ENCODE measurements at regions not wholly inside any gene's neighbourhood (a gene's known extent, or its start where the extent isn't known, plus 50 kb on each side); places are given as distances from the start of the nearest gene placed in this dataset.

GRCh38 chr16:7037495-7037894 lies 295.1 kb upstream of the RBFOX1 start:
- in situ Hi-C loops (cut with HindIII; ENCODE audit: low sequenced_read_pairs): no loop called here
- DNase-seq (ENCODE audit: low spot score): no peak

DNA sequence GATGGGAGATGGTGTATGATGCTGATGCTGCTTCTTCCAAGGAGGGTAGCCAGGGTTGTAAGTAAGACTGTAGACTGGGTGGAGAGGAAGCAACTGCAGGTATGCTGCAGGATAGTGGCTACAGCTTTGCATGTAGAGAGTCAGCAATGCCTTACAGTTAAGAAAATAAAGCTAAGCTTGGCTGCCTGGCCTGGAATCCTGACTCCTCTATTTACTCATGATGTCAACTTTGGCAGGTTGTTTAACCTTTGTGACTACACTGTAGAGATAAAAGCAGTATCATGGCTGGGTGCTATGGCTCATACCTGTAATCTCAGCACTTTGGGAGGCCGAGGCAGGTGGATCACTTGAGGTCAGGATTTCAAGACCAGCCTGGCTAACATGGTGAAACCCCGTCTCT lies 301.6 kb upstream of the RBFOX1 start:
- in situ Hi-C loops (cut with HindIII; ENCODE audit: low sequenced_read_pairs): no loop called here
- no peak for DNase-seq (ENCODE audit: low spot score)

DNA sequence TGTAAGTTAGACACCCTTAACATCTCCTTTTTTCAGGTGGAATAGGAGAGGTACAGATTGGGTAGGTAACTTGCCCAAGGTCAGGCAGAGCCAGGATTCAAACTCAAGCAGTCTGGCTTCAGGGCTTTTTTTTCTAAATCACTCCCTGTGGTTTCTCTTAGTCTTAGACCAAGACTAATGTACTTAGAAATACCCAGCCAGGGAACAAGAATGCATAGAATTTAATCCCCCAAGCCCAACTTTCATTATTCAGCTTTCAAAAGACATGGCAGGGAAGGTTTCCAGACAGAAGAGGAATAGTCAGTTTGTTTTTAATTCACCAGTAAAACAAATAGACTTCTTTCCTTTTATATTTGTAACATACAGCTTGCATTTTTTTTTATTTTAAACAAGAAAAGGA lies 305.2 kb upstream of the RBFOX1 start:
- in situ Hi-C loops (cut with HindIII; ENCODE audit: low sequenced_read_pairs): no loop called here
- no peak for DNase-seq (ENCODE audit: low spot score)

DNA sequence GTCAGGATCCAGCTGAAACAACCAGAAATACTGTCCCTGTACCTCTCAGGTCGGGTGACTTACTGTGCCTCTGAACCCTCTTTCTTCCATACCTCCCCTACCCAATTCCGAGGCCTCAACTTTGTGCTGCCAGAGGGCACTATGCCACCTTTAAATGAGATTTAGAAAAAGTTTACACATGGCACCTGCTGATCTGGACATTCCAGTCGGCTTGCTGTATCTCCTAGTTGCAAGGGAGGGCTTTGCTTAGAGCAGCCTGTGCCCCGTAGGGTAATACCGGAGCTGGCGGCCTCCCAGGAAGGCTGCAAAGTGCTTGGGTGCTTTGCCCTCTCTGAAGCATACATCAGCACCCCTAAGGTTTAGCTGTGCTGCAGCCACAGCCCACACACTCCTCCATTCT lies 306.0 kb upstream of the RBFOX1 start:
- in situ Hi-C loops (cut with HindIII; ENCODE audit: low sequenced_read_pairs): no loop called here
- no peak for DNase-seq (ENCODE audit: low spot score)

DNA sequence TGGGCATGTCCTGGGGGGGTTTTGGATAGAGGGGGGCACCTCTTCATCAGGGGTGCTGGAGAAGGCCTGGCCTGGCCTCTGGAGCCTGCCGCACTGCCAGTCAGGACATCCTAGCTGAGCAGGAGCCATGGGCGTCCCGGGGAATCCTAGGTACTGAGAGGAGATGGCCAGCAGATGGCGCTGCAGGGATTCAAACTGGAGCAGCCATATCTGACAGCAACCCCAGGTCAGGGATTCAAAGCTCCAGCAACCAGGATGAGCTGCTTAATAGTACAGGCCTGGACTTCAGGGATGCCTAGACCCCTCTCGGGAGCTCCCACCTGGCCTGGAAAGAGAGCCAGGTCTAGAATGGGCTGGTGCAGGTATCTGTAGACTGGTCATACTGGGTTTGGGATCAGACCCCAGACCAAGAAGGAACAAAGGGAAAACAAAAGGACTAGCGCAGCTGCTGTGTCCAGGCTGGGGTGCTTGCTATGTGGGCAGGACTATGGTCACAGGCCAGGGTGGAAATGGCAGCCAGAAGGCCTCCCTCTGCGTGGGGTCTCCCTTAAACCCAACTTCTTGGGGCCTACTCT lies 306.9 kb upstream of the RBFOX1 start:
- in situ Hi-C loops (cut with HindIII; ENCODE audit: low sequenced_read_pairs): no loop called here
- DNase-seq (ENCODE audit: low spot score): peak; percentile 88

DNA sequence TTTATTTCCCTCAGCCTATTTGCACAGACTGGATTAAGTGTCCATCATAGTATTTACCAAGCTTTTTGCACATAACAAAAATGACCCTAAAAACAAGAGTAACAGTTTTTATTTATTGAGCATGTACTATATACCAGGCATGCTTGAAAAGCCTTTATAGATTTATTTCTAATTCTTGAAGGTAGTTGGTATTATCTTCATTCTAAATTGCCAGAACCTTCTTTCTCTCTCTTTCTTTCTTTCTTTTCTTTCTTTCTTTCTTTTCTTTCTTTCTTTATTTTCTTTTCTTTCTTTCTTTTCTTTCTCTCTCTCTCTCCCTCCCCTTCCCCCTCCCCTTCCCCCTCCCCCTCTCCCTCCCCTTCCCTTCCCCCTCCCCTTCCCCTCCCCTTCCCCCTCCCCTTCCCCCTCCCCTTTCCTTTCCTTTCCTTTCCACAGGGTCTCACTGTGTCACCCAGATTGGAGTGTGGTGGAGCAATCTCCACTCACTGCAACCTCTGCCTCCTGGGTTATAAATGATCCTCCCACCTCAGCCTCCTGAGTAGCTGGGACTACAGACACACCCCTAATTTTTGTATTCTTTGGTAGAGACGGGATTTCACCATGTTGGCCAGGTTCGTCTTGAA lies 310.9 kb upstream of the RBFOX1 start:
- in situ Hi-C loops (cut with HindIII; ENCODE audit: low sequenced_read_pairs): no loop called here
- no peak for DNase-seq (ENCODE audit: low spot score)

- peak; percentile 46 for DNase-seq (ENCODE audit: low spot score)
- in situ Hi-C loops (cut with HindIII; ENCODE audit: low sequenced_read_pairs): no loop called here
Measured at GRCh38 chr16:7017006-7017662, 315.5 kb upstream of the RBFOX1 start.

DNA sequence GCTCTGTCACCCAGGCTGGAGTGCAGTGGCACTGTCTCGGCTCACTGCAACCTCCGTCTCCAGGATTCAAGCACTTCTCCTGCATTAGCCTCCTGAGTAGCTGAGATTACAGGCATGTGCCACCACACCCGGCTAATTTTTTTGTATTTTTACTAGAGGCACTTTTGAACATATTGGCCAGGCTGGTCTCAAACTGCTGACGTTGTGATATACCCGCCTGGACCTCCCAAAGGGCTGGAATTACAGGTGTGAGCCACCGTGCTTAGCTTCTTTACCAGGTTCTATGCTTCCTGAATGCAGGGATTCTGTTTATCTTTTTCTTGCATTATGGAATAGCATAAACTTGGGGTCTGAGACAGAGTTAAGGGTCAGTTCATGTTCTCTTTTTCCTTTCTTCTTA lies 317.9 kb upstream of the RBFOX1 start:
- DNase-seq (ENCODE audit: low spot score): no peak
- in situ Hi-C loops (cut with HindIII; ENCODE audit: low sequenced_read_pairs): no loop called here

DNA sequence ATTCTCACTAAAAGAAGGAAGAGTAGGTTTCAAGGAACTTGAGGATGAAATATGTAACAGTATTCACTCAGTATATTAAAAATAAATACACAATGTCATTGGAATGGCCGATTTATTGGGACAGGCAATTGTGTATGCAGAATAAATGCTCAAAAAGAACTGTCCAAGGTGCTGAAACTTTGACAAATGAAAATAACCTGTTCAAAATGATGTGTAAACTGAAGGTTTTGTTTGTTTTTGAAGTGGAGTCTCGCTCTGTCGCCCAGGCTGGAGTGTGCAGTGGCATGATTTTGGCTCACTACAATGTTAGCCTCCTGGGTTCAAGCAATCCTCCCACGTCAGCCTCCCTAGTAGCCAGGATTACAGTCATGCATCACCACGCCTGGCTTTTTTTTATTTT lies 318.7 kb upstream of the RBFOX1 start:
- DNase-seq (ENCODE audit: low spot score): no peak
- in situ Hi-C loops (cut with HindIII; ENCODE audit: low sequenced_read_pairs): no loop called here

DNA sequence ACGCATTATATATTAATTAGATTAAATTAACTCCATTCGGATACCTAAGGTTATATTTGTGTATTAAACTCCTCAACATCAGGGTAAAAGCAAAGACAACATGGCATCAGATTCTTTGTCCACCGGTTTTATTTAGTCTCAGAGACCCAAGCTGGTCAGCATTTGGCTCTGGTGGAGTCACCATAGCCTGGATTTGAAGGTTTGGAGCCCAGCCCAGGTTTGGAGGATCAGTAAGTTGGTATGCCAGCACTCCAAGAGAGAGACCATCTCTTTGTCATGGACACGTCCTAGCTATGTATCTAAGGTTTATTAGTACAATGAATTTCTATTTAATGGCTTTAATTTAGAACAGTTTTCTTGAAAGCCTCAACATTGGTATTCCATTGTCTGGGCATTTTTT lies 328.4 kb upstream of the RBFOX1 start:
- peak; percentile 76 for DNase-seq (ENCODE audit: low spot score)
- in situ Hi-C loops (cut with HindIII; ENCODE audit: low sequenced_read_pairs): no loop called here

DNA sequence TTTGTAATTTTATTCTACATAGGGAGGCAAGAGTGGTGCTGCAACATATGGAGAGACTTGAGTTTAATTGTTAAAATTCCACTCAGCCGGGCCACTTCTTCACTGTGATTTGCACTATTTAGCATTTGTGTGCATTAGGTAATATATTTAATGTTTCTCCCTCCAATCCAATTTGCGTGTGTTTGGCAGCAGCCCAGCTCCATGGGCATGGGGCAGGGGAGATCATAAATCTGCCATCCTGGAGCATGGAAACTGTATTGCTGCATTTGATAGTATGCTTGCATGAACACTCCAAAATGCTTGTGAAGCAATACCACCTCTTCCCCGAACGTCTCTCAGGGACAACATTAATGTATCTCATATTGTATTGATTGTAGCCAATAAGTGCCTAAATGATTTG lies 339.1 kb upstream of the RBFOX1 start:
- in situ Hi-C loops (cut with HindIII; ENCODE audit: low sequenced_read_pairs): no loop called here

DNA sequence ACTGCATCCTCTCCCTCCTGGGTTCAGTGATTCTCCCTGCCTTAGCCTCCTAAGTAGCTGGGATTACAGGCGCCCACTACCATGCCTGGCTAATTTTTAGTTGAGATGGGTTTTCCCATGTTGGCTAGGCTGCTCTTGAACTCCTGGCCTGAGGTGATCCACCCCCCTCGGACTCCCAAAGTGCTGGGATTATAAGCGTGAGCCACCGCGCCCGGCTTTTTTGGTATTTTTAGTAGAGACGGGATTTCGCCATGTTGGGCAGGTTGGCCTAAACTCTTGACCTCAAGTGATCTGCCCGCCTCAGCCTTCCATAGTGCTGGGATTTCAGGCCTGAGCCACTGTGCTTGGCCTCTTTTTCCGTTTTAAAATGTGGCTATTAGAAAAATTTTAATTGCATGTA lies 343.8 kb upstream of the RBFOX1 start:
- no peak for DNase-seq (ENCODE audit: low spot score)

More for the DNA sequence above, 339.1 kb upstream of the RBFOX1 start:
- DNase-seq (ENCODE audit: low spot score): no peak

GRCh38 chr16:6977916-6978315 lies 354.7 kb upstream of the RBFOX1 start:
- DNase-seq (ENCODE audit: low spot score): no peak
- in situ Hi-C loops (cut with HindIII; ENCODE audit: low sequenced_read_pairs): no loop called here

More for the DNA sequence above, 343.8 kb upstream of the RBFOX1 start:
- in situ Hi-C loops (cut with HindIII; ENCODE audit: low sequenced_read_pairs): no loop called here

DNA sequence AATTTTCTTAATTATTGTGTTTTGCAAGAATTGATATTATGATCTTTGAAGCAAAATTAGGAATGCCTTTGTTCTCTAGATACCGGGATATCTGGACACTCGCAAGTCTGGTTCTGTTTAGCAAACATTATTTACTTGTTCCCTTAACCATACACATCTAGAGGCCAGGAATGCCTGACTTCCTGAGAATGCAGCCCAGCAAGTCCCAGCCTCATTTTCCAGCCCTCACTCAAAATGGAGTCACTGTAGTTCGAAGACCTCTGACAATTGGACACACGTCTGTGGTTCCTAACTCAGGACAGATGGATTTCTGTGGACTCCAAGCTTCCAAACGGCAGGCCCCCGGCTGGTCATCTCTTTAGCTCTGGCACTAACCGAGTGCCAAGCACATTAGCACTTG lies 355.4 kb upstream of the RBFOX1 start:
- in situ Hi-C loops (cut with HindIII; ENCODE audit: low sequenced_read_pairs): no loop called here
- no peak for DNase-seq (ENCODE audit: low spot score)

GRCh38 chr16:6976716-6977115 lies 355.9 kb upstream of the RBFOX1 start:
- in situ Hi-C loops (cut with HindIII; ENCODE audit: low sequenced_read_pairs): no loop called here
- no peak for DNase-seq (ENCODE audit: low spot score)

- in situ Hi-C loops (cut with HindIII; ENCODE audit: low sequenced_read_pairs): no loop called here
- no peak for DNase-seq (ENCODE audit: low spot score)
Measured at GRCh38 chr16:6970171-6970857, 362.3 kb upstream of the RBFOX1 start.

- DNase-seq (ENCODE audit: low spot score): no peak
- in situ Hi-C loops (cut with HindIII; ENCODE audit: low sequenced_read_pairs): no loop called here
Measured at GRCh38 chr16:6969594-6969993, 363.1 kb upstream of the RBFOX1 start.

DNA sequence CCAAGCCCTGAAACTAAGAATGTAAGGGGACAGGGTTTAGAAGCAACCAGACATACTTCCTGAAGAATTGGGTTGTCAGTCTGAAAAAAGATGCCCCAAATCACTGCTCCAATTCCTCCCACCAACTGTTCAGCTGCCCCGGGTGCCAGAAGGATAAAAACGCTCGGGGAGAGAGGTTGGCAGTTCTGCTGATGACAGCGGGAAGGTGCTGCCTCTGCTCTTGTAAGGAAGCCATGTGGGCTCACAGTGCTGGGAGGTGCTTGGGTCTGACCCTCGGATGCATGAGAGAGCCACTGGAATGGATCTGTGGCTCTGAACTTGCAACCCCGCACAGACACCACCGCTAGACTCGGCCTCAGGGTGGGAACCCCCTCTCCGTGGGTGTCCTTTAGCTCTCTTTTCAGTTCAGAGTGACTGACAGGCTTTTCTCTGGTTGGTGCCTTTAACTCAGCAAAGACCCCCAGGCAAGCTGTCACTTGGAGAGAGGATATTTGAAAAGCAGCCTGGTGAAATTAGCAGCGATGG lies 364.8 kb upstream of the RBFOX1 start:
- DNase-seq (ENCODE audit: low spot score): peak; percentile 85
- in situ Hi-C loops (cut with HindIII; ENCODE audit: low sequenced_read_pairs): no loop called here

DNA sequence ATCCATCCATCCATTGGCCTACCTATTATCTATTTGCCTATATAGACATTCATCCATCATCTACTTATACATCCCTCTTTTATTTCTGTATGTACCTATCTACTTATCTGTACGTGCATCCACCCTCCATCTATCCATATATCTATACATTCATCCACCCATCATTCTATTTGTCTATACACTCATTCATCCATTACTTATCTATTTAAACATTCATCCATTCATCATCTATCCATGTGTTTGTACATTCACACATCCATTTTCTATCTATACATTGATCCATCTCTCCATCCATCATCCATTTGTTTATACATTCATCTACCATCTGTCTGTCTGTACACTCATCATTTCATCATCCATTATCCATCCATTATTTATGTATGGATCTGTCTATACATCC lies 365.7 kb upstream of the RBFOX1 start:
- DNase-seq (ENCODE audit: low spot score): no peak
- in situ Hi-C loops (cut with HindIII; ENCODE audit: low sequenced_read_pairs): no loop called here

- in situ Hi-C loops (cut with HindIII; ENCODE audit: low sequenced_read_pairs): no loop called here
- DNase-seq (ENCODE audit: low spot score): no peak
Measured at GRCh38 chr16:6964679-6965078, 368.0 kb upstream of the RBFOX1 start.

All from G401 (cell line).